ENCODE measurements at regions not wholly inside any gene's neighbourhood (a gene's known extent, or its start where the extent isn't known, plus 50 kb on each side); places are given as distances from the start of the nearest gene placed in this dataset.
"Not testable (repeated sequence)": the region's sequence is repeated elsewhere in the genome, so short reads cannot be mapped to it uniquely, and the experiment has no call there.

DNA sequence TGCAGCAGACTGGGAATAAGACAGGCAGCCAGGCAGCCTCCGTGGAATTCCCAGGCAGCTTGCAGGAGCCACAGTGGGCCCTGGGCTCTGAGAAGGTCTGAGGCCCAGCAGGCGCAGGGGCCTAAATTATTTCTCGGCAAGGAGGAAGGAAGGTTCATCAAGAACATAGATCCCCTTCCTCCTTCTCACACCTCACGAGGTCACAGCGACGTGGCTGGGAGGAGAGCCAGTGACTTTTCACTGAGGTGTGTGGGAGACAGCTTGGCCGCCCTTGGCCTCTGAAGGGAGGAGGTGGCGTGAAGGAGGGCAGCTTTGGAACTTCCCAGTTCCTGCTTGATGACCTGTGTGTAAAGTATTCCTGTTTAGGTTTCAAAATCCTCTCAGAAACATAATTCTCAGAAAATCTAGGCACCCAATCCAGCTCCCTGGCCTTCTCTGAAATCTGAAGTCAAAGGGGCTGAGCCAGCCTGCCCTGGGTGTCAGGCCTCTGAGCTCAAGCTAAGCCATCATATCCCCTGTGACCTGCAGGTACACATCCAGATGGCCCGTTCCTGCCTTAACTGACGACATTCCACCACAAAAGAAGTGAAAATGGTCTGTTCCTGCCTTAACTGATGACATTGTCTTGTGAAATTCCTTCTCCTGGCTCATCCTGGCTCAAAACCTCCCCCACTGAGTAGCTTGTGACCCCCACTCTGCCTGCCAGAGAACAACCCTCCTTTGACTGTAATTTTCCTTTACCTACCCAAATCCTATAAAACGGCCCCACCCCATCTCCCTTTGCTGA lies 161.0 kb downstream of the ADRA2C start:
- not testable (repeated sequence) for DNase-seq (ENCODE audit: low spot score)

DNA sequence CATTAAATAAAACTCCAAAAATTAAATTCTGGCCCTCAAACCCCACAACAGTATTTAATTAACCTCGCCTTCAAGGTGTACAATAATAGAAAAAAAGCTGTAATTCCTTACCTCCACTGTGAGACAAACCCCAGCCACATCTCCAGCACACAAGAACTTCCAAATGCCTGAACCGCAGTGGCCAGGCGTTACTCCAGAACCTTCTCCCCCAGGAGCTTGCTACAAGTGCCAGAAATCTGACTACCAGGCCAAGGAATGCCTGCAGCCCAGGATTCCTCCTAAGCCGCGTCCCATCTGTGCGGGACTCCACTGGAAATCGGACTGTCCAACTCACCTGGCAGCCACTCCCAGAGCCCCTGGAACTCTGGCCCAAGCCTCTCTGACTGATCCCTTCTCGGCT lies 163.2 kb downstream of the ADRA2C start:
- not testable (repeated sequence) for DNase-seq (ENCODE audit: low spot score)

DNA sequence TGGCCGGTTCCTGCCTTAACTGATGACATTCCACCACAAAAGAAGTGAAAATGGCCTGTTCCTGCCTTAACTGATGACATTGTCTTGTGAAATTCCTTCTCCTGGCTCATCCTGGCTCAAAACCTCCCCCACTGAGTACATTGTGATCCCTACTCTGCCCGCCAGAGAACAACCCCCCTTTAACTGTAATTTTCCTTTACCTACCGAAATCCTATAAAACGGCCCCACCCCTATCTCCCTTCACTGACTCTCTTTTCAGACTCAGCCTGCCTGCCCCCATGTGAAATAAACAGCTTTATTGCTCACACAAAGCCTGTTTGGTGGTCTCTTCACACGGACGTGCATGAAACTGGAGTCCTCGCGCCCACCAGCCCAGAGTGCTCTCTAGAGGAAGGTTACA lies 166.5 kb downstream of the ADRA2C start:
- not testable (repeated sequence) for DNase-seq (ENCODE audit: low spot score)

DNA sequence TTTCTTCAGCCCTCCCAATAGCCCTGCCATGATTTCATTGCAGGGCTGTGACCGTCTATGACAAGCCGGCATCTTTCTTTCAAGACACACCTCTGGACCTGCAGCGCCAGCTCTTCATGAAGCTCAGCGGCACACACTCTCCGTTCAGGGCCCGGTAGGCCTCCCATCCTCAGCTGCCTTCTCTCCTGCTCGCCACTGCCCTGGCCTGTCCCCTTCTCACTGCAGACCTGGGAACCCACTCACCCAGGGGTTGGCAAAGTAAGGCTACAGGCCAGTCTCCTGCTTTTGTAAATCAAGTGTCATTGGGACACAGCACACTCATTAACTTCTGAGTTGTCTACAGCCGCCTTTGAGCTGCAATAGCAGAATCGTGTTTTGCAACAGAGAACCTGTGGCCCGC lies 169.2 kb downstream of the ADRA2C start:
- not testable (repeated sequence) for DNase-seq (ENCODE audit: low spot score)

DNA sequence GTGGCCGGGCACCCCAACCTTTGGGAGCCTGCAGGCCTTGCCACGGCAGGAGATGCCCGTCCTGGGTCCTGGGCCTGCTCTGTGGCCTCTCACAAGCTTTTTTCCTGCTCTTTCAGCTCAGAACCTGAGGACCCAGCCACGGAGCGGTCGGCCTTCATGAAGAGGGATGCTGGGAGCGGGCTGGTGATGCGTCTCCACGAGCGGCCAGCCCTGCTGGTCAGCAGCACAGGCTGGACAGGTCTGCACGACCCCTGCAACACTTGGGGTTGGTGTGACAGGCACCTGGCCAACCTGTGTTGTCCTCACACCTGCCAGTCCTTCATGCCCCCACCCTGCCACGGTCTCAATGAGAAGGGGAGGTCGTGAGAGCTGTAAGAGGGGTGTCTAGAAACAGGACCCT lies 170.0 kb downstream of the ADRA2C start:
- DNase-seq (ENCODE audit: low spot score), result no peak

DNA sequence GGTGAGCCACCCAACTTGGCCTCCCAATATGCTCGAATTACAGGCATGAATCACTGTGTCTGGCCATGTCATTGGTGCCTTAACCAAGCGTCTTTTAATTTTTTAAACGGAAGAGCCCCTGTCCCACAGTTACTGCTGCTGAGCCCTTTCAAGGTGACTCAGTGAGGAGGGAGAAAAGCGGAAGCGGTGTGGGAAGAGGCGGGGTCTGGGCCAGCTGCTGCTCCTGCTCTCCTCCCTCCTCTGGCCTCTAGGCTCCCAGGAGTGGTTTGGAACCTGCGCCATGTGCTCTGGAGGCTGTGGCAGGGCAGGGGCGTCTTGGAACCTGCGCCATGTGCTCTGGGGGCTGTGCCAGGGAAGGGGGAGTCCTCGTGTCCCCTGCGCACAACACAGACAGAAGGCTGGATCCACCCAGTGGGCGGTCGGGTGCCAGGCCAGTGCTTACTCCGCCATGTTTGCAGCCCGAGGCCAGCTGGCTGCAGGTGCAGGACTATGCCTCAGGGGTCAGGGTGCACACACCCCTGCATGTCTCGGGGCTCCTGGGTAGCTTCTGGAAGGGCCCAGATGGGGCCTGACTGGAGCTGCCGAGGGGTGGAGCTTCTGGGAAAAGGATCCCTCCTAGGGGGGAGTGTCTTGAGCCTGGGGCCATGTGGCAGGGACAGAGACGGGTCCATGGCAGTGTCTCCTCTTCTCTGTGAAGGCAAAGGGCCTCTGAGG lies 171.8 kb downstream of the ADRA2C start:
- peak; percentile 67 for DNase-seq (ENCODE audit: low spot score)

DNA sequence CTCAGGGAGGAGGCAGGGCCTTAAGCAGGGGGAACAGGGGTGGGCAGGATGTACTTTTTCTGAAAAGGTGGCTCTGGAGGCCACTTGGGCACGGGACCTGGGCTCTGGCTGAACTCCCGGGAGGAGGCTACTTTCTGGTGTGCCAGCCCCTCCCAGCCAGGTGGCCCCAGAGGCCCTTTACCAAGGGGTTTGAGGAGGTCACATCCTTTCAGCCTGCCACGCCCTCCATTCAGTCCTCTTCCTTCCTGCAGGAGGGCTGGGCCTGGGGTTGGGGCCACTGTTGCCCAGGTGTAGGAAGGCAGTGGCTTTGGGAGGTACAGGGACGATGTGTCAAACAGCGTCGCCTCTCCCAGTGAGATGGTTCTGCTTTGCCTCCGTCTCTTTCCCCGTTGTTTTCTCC lies 172.5 kb downstream of the ADRA2C start:
- DNase-seq (ENCODE audit: low spot score), result not testable (repeated sequence)

DNA sequence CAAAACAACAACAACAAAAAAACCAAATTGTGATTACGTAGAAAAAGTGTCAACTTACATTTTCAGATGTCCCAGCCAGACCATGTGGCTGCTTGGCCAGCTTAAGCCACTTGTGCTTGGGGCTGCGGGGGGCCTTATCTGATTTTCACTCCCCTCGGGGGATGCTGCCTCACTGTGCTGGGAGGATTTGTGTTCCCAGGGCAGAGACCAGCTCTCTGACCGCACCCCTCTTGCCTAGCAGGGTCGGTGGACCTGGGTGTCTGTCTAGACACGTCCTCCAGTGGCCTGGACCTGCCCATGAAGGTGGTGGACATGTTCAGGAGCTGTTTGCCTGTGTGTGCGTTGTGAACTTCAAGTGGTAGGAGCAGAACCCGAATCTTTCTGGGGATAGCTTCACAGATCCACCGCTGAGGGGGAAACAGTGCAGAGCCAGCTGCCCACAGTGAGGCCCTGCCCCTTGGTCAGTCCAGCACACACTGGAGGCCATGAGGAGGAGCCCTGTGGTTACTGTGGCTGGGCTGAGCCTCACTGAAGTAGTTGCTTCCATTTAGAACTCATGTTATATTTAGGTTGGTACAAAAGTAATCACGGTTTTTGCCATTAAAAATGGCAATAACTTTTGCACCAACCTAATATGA lies 173.9 kb downstream of the ADRA2C start:
- not testable (repeated sequence) for DNase-seq (ENCODE audit: low spot score)

DNA sequence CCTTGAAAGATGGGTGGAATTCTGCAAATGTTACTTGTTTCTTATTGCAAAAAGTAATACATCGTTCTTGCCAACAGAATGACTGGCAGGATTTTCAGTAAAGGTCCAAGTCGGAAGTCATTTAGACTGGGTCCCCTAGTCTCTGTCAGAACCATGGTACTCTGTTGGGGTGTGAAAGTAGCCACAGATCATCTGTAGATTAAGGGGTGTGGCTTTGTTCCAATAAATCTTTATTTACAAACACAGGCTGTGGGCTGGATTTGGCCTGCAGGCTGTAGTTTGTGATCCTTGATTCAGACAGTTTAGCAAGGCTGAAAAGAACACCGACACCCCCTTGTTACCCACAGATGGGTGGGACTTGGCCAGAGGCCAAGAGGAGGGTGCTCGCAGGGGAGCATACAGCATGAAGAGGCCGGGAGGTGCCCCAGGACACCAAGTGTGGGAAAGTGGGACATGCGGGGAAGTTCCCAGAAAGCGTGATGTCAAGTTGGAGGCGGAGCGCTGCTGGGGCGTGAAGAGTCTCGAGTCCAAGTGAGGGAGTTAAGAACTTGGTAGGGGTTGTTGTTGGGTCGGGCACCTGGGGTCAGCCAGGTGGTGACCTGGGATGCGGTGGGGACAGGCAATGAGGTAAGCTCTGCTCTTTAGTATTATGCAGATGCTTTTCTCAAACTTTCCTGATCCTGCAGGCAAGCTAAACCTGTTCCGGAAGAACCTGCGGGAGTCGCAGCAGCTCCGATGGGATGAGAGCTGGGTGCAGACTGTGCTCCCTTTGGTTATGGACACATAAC lies 175.7 kb downstream of the ADRA2C start:
- not testable (repeated sequence) for DNase-seq (ENCODE audit: low spot score)

DNA sequence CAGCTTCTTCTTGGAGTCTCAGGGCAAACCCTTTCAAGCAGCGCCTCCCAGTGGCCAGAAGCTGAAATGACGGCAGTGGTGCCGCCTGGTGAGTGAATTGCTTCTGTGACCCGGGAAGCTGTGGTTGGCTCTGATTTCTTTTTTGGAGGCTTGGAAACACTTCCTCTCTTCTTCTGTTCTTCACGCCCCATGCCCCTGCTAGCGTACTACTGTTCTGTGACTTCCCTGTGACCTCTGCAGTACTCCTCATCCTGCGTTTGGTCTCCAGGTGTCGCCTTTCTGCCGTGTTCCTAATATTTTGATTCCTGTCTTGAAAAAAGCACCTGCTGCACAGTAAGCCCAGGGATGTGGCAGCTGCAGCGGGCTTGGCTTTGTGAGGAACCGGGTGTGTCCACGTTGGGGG lies 176.4 kb downstream of the ADRA2C start:
- DNase-seq (ENCODE audit: low spot score), result peak; percentile 37

DNA sequence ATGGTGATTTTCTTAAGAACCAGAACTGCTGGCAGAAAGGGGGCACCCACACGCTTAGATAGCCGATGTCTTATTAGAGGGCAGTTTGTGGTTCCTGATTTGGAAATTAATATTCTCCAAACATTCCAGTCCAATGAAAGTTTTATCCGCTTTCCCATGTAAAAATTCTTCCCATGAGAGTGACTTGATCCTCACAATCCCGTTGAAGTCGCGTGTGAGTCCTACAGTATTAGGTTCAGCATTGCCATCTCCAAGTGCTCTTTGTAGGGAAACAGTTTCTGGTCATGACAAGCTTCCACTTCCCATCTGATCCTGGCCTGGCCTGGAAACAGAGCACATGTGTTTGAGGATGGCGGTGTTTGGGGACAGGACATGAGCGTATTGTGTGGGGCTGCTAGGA lies 176.9 kb downstream of the ADRA2C start:
- not testable (repeated sequence) for DNase-seq (ENCODE audit: low spot score)

DNA sequence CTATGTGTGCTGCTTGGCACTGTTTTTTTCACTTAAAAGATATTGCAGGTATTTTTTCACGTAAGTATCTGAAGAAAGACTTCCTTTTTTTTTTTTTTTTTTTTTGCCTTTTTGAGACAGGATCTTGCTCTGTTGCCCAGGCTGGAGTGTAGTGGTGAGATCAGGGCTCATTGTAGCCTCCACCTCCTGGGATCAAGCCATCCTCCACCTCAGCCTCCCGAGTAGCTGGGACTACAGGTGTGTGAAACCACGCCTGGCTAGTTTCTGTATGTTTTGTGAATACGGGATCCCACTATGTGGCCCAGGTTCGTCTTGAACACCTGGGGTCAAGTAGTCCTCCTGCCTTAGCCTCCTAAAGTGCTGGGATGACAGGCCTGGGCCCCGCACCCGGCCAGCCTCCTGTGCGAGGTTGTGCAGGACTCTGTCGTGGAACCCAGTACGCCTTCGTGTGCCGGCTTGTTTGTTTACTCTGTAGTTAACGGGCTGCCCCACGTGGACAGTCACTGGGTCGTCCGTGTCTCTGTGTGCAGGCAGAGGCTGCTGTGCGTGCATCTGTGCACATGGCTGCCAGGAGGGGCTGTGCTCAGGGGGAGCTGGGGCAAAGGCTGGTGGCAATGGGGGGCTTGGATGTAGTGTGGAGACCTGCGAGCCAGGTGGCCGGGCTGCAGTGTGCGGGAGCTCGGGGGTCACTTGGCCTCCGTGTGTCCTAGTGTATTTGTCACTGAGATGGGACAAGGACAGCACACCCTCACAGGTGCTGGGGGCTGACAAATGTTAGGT lies 179.5 kb downstream of the ADRA2C start:
- DNase-seq (ENCODE audit: low spot score), result no peak

DNA sequence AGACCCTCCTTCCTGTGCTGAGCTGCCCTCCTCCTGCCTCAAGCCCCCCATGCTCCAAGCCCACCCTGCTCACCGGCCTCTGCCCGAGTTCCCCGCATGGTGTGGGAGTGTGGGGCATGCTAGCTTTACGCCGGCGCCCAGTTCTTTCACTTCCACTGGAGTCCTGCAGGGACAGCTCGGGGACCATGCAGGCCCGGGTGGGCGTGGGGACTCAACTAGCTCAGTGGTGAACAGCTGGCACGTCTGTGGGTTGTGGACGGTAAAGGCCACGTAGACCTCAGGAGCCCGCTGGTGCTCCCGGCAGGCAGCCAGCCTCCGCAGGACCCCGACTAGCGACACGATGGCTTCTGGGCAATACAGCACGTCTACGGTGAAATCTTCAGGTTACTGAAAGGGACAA lies 180.4 kb downstream of the ADRA2C start:
- DNase-seq (ENCODE audit: low spot score), result not testable (repeated sequence)

DNA sequence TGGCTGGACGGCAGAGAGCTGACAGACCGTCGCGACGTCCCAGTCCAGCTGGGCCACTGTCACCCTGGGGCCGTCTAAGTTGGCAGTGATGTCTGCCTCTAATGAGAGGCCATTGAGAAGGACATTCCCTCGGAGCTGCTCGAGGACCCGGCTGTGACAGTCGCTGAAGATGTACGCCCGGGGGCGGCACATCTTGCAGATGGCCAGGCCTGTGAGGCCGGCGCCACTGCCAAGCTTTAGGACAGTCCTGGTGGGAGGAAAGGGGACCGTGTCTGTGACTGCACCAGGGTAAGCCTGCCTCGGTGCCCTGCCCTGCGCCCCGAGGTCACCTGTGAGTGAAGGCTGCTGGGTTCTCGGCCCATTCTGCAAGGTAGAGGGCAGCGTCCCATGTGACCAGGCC lies 181.6 kb downstream of the ADRA2C start:
- not testable (repeated sequence) for DNase-seq (ENCODE audit: low spot score)

DNA sequence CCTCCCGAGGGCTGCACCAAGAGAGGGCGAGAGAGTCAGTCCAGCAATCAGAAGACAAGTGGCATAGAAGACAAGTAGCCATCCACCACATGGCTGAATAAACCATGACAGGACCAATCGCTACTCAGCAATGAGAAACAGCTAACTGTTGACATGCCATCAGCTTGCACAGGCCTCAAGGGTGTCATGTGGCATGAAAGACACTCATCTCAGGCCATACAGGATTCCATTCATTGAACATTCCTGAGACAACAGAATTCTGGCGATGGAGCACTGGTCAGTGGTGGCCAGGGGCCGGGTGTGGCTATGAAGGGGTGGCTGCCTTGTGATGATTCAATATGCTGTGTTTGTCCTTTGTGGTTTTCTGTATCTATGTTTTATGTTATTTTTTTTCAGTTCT lies 182.0 kb downstream of the ADRA2C start:
- DNase-seq (ENCODE audit: low spot score), result not testable (repeated sequence)

DNA sequence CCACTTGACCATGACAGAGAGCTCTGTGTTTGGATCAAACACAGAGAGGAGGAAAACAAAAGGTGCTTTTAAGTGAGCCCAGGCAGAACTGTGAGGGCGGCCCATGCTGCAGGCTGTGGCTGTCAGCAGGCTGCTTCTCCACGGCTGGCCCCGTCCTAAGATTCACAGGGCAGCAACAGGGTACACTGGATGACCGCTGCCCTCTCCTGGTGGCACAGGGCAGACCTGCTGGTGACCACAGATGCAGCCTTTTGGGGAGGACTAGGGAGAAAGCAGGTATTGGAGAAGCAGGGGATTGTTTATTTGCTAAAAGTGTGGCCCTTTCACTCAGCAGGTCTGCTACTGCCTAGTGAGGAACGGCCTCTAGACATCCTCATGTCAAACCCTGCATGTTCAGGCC lies 183.7 kb downstream of the ADRA2C start:
- peak; percentile 51 for DNase-seq (ENCODE audit: low spot score)

DNA sequence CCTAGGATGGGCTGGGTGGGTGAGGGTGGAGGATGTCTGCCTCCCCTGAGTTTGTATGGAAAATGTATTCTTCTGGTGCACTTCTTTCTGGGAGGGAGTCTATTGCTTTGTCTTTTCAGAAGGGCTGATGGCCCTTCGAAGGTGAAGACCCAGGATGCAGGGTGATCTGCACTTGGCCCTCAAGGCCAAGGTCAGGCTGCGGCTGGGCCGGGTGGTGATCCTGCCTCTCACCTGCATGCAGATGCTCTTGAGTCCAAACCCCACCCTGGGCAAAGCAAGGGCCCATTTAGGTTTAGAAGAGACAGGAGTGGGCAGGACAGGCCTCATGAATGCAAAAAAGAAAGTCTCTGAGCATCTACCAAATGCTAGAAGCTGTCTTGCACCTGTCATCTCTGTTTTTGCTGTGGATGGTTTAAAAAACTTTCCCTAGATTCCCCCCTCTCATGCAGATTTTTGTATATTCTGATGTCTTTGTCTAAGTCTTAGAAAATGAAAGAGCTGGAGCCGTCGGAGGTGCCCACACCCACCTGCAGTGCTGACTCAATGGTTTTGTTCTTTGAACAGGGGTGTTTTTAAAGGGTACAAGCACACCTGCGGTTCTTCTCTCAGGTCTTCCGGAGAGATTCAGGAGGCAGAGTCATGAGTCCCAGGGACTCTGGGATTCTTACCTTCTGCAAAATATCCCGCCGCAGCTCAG lies 186.4 kb downstream of the ADRA2C start:
- not testable (repeated sequence) for DNase-seq (ENCODE audit: low spot score)

DNA sequence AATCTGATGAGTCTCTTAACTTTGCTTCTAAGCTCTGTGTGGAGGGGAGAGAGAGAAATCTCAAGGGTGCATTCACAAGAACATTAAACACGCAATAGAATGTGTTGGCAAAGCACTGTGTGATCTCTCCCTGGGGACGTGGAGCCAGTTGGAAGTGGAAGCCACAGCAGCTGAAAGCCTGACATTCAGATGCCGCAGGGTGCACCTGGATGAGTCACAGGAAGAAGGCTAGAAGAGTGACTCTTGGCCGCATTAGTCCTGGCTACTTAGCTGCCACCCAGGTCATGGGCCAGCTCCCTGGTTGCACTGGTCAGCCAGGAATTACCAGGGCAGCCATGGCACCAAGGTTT lies 186.9 kb downstream of the ADRA2C start:
- not testable (repeated sequence) for DNase-seq (ENCODE audit: low spot score)

DNA sequence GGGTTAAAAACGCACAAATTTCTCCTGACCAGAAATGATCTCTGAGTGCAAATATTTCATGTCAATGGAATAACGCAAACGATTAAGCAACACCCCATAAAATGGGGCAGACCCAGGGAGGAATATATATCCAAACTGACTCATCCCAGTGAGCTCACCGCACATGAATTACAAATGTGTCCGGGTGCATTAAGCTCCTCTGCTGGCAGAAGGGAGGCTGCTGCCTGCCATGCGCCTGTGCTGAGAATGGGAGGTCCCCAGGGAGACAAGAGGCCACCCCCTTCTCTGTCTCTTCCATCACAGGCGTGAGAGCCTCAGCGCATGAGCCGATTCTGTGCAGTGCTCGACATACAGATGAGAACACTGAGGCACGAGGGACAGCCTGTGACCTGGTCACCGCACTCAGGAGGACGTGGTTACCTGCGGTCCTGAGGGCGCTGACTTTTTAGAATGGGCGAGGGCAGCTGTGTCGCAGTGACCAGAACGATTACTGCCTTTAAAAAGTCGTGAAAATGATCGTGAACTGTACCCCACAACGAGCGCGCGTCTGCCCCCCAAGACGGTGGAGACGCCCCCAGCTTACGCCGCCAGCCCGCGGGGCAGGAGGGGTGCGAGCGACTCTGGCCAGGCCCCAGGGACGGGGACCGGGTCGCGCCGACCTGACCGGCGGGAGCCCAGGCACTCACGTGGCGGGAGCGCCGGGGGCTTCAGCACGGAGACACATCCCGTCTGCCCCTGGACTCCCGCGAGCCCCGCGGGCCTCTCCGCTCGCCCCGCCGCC lies 188.5 kb downstream of the ADRA2C start:
- DNase-seq (ENCODE audit: low spot score), result peak; percentile 93

Measured in H4 (cell line).